BJ (cell line): ENCODE measurements at regions not wholly inside any gene's neighbourhood (a gene's known extent, or its start where the extent isn't known, plus 50 kb on each side); places are given as distances from the start of the nearest gene placed in this dataset.

Experiments
- CTCF ChIA-PET: fragments of 350-600 bp; formaldehyde crosslinking; extraction: SDS; loops from one replicate; lab custom pipeline; 2021; ENCODE audit warnings: antibody characterized with exemption, inconsistent platforms; lab: Yijun Ruan, JAX
- POLR2A ChIA-PET: fragments of 300-600 bp; sonication (Branson Sonifier 250); formaldehyde crosslinking; extraction: SDS; loops from one replicate; lab custom pipeline; 2021; ENCODE audit warnings: antibody characterized with exemption; lab: Charles Lee
- DNase-seq: peaks from one replicate; pipeline ENCODE4 v3.0.0-alpha.2; 2011; ENCODE audit warnings: low read depth
- H3K27me3 ChIP-seq: 2 replicates; pipeline ENCODE4 v1.6.0; 2011; ENCODE audit warnings: low read length; ENCODE audit not compliant: control insufficient read depth, insufficient read depth
- H3K36me3 ChIP-seq: 2 replicates; pipeline ENCODE4 v1.5.1; 2011; ENCODE audit warnings: low read length; ENCODE audit not compliant: control insufficient read depth, insufficient read depth
- H3K4me3 ChIP-seq: 2 replicates; pipeline ENCODE4 v1.5.1; 2011; ENCODE audit warnings: low read depth, mild to moderate bottlenecking, control low read depth, low read length
- CTCF ChIP-seq: IDR thresholded peaks from 2 replicates; pipeline ENCODE4 v1.5.1; 2011; ENCODE audit warnings: low read depth, mild to moderate bottlenecking, control low read depth, inconsistent platforms, low read length, moderate library complexity; ENCODE audit not compliant: insufficient read depth

- ChIA-PET POLR2A (no interaction called here), CTCF (no interaction called here)
- no peak for TF ChIP-seq CTCF
- Histone ChIP-seq H3K4me3 (no peak overlapping the region), H3K36me3 (no peaks in the 10 kb centered on the region), H3K27me3 (no peaks in the 10 kb centered on the region)
- DNase-seq = no peak
Observed at GRCh38 chr7:96789914-96790313, 80.3 kb upstream of the SEM1 start.

GRCh38 chr7:96792115-96792514 is 82.5 kb upstream of the SEM1 start:
- DNase-seq = no peak
- ChIA-PET POLR2A (no interaction called here), CTCF (no interaction called here)
- H3K27me3 ChIP-seq = no peaks in the 10 kb centered on the region
- H3K4me3 ChIP-seq = no peak overlapping the region
- H3K36me3 ChIP-seq = no peaks in the 10 kb centered on the region
- no peak for TF ChIP-seq CTCF

- H3K27me3 ChIP-seq = no peaks in the 10 kb centered on the region
- H3K36me3 ChIP-seq = no peaks in the 10 kb centered on the region
- no peak for DNase-seq
- no peak overlapping the region for H3K4me3 ChIP-seq
- TF ChIP-seq CTCF = no peak
- ChIA-PET CTCF (interaction anchor here (1.0 kb wide), 1 partner anchor 14 kb away, joined by 3 read pairs; no protein-coding TSS in a partner anchor), POLR2A (no interaction called here)
Observed at GRCh38 chr7:96794063-96794462, 84.4 kb upstream of the SEM1 start.

- DNase-seq = no peak
- H3K36me3 ChIP-seq = no peaks in the 10 kb centered on the region
- H3K27me3 ChIP-seq = no peaks in the 10 kb centered on the region
- ChIA-PET CTCF (no interaction called here), POLR2A (no interaction called here)
- TF ChIP-seq CTCF = no peak
- H3K4me3 ChIP-seq = no peak overlapping the region
Observed at GRCh38 chr7:96800122-96800521, 90.5 kb upstream of the SEM1 start.

GRCh38 chr7:96800824-96801223 is 91.2 kb upstream of the SEM1 start:
- POLR2A ChIA-PET = no interaction called here
- H3K36me3 ChIP-seq = no peaks in the 10 kb centered on the region
- DNase-seq = no peak
- H3K4me3 ChIP-seq = no peak overlapping the region
- CTCF ChIA-PET = no interaction called here
- TF ChIP-seq CTCF = no peak
- no peaks in the 10 kb centered on the region for H3K27me3 ChIP-seq
